Bronchial epithelial cell (primary cell): ENCODE measurements at regions not wholly inside any gene's neighbourhood (a gene's known extent, or its start where the extent isn't known, plus 50 kb on each side); places are given as distances from the start of the nearest gene placed in this dataset.

Experiments
- DNase-seq: peaks from one replicate; pipeline ENCODE4 v3.0.0-alpha.2; 2010; ENCODE audit warnings: low read depth
- FAIRE-seq: peaks from 2 replicates; lab custom pipeline; 2011; peaks lifted over from hg19 to GRCh38; lab: Jason Lieb, UNC
- H3K27me3 ChIP-seq: 2 replicates; pipeline ENCODE4 v1.5.1; 2011; ENCODE audit warnings: low read length; ENCODE audit not compliant: control insufficient read depth, insufficient read depth
- H3K36me3 ChIP-seq: 2 replicates; pipeline ENCODE4 v1.5.1; 2011; ENCODE audit warnings: low read length; ENCODE audit not compliant: control insufficient read depth, insufficient read depth
- H3K4me3 ChIP-seq: 2 replicates; pipeline ENCODE4 v1.5.1; 2011; ENCODE audit warnings: mild to moderate bottlenecking, low read depth, low read length, control low read depth
- CTCF ChIP-seq: IDR thresholded peaks from 2 replicates; pipeline ENCODE4 v1.5.1; 2011; ENCODE audit warnings: mild to moderate bottlenecking, moderate library complexity, low read length, control low read depth, inconsistent platforms; ENCODE audit not compliant: insufficient read depth, severe bottlenecking

DNA sequence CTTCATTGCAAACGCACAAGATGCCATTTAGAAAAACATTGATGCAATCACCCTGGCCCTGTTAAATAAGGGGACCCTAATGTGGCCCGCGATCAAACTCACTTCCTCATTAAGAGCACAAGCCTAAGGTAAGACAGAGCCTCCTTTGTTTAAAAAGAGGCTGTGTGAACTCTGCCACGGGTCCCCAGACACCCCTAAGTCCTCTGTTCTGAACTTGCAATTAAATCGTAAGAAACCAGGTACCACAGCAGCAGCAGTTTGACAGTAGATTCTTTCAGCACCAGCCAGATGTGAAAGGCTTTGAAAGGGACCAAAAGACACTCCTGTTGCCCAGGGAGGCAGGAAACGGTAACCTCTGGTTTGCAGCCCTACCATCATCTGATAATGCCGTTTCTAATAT, 346.3 kb downstream of the TMEM167A start:
- no peaks in the 10 kb centered on the region for H3K27me3 ChIP-seq
- DNase-seq (no peak), FAIRE-seq (no peak)
- H3K36me3 ChIP-seq: no peaks in the 10 kb centered on the region
- H3K4me3 ChIP-seq: no peak overlapping the region
- TF ChIP-seq CTCF: no peak

- no peaks in the 10 kb centered on the region for H3K27me3 ChIP-seq
- H3K4me3 ChIP-seq: no peak overlapping the region
- DNase-seq (no peak), FAIRE-seq (no peak)
- no peak for TF ChIP-seq CTCF
- no peaks in the 10 kb centered on the region for H3K36me3 ChIP-seq
These were observed 348.1 kb downstream of the TMEM167A start for GRCh38 chr5:82728926-82729702.

DNA sequence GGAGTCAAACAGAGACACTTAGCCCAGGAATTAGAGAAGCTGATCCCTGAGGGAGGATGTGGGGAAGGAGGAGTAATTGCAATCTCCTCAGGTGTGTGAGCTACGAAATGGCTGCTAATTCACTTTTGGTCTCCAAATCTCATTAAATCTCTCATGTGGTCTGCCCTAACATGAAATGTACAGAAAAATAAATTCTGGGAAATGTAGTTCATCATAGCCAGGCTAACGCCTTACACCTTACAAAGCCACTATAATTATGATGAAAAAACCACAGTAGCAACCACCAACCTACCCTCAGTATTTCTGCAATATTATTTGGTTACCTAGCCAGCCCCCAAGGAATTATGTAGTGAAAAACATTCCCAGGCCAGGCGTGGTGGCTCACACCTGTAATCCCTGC, 354.0 kb downstream of the TMEM167A start:
- FAIRE-seq (no peak), DNase-seq (no peak)
- no peak overlapping the region for H3K4me3 ChIP-seq
- no peak for TF ChIP-seq CTCF
- H3K36me3 ChIP-seq: no peaks in the 10 kb centered on the region
- no peaks in the 10 kb centered on the region for H3K27me3 ChIP-seq

DNA sequence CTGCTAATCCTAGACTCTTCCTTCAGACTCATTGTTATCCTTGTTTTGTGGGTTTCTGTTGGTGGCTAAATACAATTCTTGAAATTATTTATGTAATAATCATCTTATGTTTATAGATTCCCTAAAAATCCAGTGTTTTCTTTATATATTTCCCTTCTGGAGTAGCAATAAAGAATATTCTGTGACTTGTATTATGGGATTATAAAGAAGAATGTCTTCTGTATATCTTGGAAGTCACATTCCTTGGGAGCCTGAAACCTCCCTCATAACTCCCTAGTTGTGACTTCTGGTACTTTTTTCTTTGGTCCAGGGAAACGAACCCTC, 356.1 kb downstream of the TMEM167A start:
- FAIRE-seq: no peak
- H3K4me3 ChIP-seq: no peak overlapping the region
- H3K36me3 ChIP-seq: no peaks in the 10 kb centered on the region
- no peak for DNase-seq
- TF ChIP-seq CTCF: no peak
- H3K27me3 ChIP-seq: no peaks in the 10 kb centered on the region

- Histone ChIP-seq H3K27me3 (no peaks in the 10 kb centered on the region), H3K36me3 (no peaks in the 10 kb centered on the region), H3K4me3 (no peak overlapping the region)
- no peak for TF ChIP-seq CTCF
- no peak for DNase-seq
- no peak for FAIRE-seq
These were observed 356.7 kb downstream of the TMEM167A start for GRCh38 chr5:82720213-82721086.
